ENCODE measurements at regions not wholly inside any gene's neighbourhood (a gene's known extent, or its start where the extent isn't known, plus 50 kb on each side); places are given as distances from the start of the nearest gene placed in this dataset.

- ChIA-PET CTCF (interaction anchor here (0.8 to 4.9 kb wide), 13 partner anchors 9 to 754 kb away, joined by 3 to 57 read pairs (median 5); no protein-coding TSS in a partner anchor), POLR2A (no interaction called here)
- dilution Hi-C loops (cut with MboI; ENCODE audit: extremely low pct_ligation_motif_present, low sequenced_read_pairs): loop anchor here (25.0 kb wide), 1 partner anchor 159 kb away; no protein-coding TSS in a partner anchor
Observed at GRCh38 chr1:157371221-157371620, 181.1 kb downstream of the FCRL5 start.

GRCh38 chr1:157370698-157371097 is 181.6 kb downstream of the FCRL5 start:
- Histone ChIP-seq H3K9ac (replicated peaks; ENCODE audit: extremely low read depth, insufficient read depth, low read length) (no peak overlapping the region), H2AFZ (ENCODE audit: low read depth, low read length) (no peak overlapping the region), H3K9me3 (replicated peaks; ENCODE audit: control insufficient read depth, insufficient read depth, low read length) (no peaks in the 10 kb centered on the region), H3K4me3 (replicated peaks in 1 of 3; ENCODE audit: insufficient read depth in 1 of 3, low read depth in 1 of 3, low read length in 3 of 3) (no peak overlapping the region), H3K4me1 (ENCODE audit: control insufficient read depth, extremely low read depth, insufficient read depth, low read length) (no peaks in the 10 kb centered on the region), H3K27me3 (ENCODE audit: control insufficient read depth in 2 of 2, insufficient read depth in 2 of 2, low read length in 2 of 2) (peaks cover 2 to 3% of the 10 kb centered on the region in 2 experiments), H3K9me1 (replicated peaks; ENCODE audit: control insufficient read depth, extremely low read depth, insufficient read depth, low read length) (no peaks in the 10 kb centered on the region), H3K79me2 (ENCODE audit: control insufficient read depth, insufficient read depth, low read length) (no peaks in the 10 kb centered on the region), H3K27ac (ENCODE audit: insufficient read depth, low read depth, low read length) (no peak overlapping the region), H4K20me1 (replicated peaks; ENCODE audit: control insufficient read depth, extremely low read depth, insufficient read depth, low read length) (no peaks in the 10 kb centered on the region), H3K36me3 (ENCODE audit: control insufficient read depth in 2 of 2, extremely low read depth in 1 of 2, insufficient read depth in 2 of 2, low read length in 2 of 2) (no peaks in the 10 kb centered on the region), H3K4me2 (ENCODE audit: insufficient read depth, low read length) (no peak overlapping the region)
- CTCF ChIA-PET: interaction anchor here (0.8 to 4.9 kb wide), 15 partner anchors 12 to 754 kb away, joined by 3 to 57 read pairs (median 5); no protein-coding TSS in a partner anchor
- dilution Hi-C loops (cut with MboI; ENCODE audit: extremely low pct_ligation_motif_present, low sequenced_read_pairs) (loop anchor here (25.0 kb wide), 1 partner anchor 158 kb away; no protein-coding TSS in a partner anchor), intact Hi-C loops (cut with micrococcal nuclease) (loop anchor here (1.0 to 2.0 kb wide), 3 partner anchors 119 to 754 kb away; no protein-coding TSS in a partner anchor)
- POLR2A ChIA-PET: no interaction called here
- peak; percentile 37 for FAIRE-seq
- no TSS peak for BruUV-seq (replicated peaks)
- no peak for DNase-seq (ENCODE audit: low read depth, low spot score)
- no peak for TF ChIP-seq CTCF (IDR thresholded peaks at IDR 0.05; ENCODE audit: extremely low read depth in 1 of 2, insufficient read depth in 1 of 2, low read depth in 1 of 2, low read length in 2 of 2)
- TF ChIP-seq JUN (IDR thresholded peaks at IDR 0.05; ENCODE audit: borderline replicate concordance, insufficient read depth, insufficient read length, low read depth): no peak
- TF ChIP-seq MAX (IDR thresholded peaks at IDR 0.05; ENCODE audit: insufficient read depth, insufficient read length): no peak
- TF ChIP-seq POLR2A (IDR thresholded peaks at IDR 0.05; ENCODE audit: low read depth, low read length): no peak
- no peak for TF ChIP-seq EZH2 (IDR thresholded peaks at IDR 0.05; ENCODE audit: borderline replicate concordance, low read depth, low read length, severe bottlenecking)
- no peak for TF ChIP-seq GATA2 (IDR thresholded peaks at IDR 0.05; ENCODE audit: insufficient read depth, insufficient read length, low read depth, low read length)
- no peak for TF ChIP-seq MYC (IDR thresholded peaks at IDR 0.05; ENCODE audit: low read depth, low read length)
- no peak for TF ChIP-seq FOS (IDR thresholded peaks at IDR 0.05; ENCODE audit: borderline replicate concordance, insufficient read depth, low read length)
- TF ChIP-seq POLR2AphosphoS5 (IDR thresholded peaks at IDR 0.05; ENCODE audit: insufficient read depth, low read depth, low read length): no peak

More at GRCh38 chr1:157371221-157371620, 181.1 kb downstream of the FCRL5 start:
- no peaks in the 10 kb centered on the region for H3K4me1 ChIP-seq (ENCODE audit: control insufficient read depth, extremely low read depth, insufficient read depth, low read length)
- no peaks in the 10 kb centered on the region for H3K79me2 ChIP-seq (ENCODE audit: control insufficient read depth, insufficient read depth, low read length)
- no peak overlapping the region for H2AFZ ChIP-seq (ENCODE audit: low read depth, low read length)
- no TSS peak for BruUV-seq (replicated peaks)
- no peaks in the 10 kb centered on the region for H3K36me3 ChIP-seq (ENCODE audit: control insufficient read depth in 2 of 2, extremely low read depth in 1 of 2, insufficient read depth in 2 of 2, low read length in 2 of 2)
- H3K4me3 ChIP-seq (replicated peaks in 1 of 3; ENCODE audit: insufficient read depth in 1 of 3, low read depth in 1 of 3, low read length in 3 of 3): no peak overlapping the region
- TF ChIP-seq POLR2AphosphoS5 (IDR thresholded peaks at IDR 0.05; ENCODE audit: insufficient read depth, low read depth, low read length): no peak
- FAIRE-seq (no peak), DNase-seq (ENCODE audit: low read depth, low spot score) (no peak)
- intact Hi-C loops (cut with micrococcal nuclease): loop anchor here (2.0 kb wide), 2 partner anchors 178 to 754 kb away; no protein-coding TSS in a partner anchor
- H4K20me1 ChIP-seq (replicated peaks; ENCODE audit: control insufficient read depth, extremely low read depth, insufficient read depth, low read length): no peaks in the 10 kb centered on the region
- H3K27me3 ChIP-seq (ENCODE audit: control insufficient read depth in 2 of 2, insufficient read depth in 2 of 2, low read length in 2 of 2): peaks cover 2 to 4% of the 10 kb centered on the region in 2 experiments
- H3K4me2 ChIP-seq (ENCODE audit: insufficient read depth, low read length): no peak overlapping the region
- no peak overlapping the region for H3K27ac ChIP-seq (ENCODE audit: insufficient read depth, low read depth, low read length)
- no peaks in the 10 kb centered on the region for H3K9me3 ChIP-seq (replicated peaks; ENCODE audit: control insufficient read depth, insufficient read depth, low read length)
- no peaks in the 10 kb centered on the region for H3K9me1 ChIP-seq (replicated peaks; ENCODE audit: control insufficient read depth, extremely low read depth, insufficient read depth, low read length)
- no peak overlapping the region for H3K9ac ChIP-seq (replicated peaks; ENCODE audit: extremely low read depth, insufficient read depth, low read length)

All from endothelial cell of umbilical vein (primary cell).